ENCODE measurements at regions not wholly inside any gene's neighbourhood (a gene's known extent, or its start where the extent isn't known, plus 50 kb on each side); places are given as distances from the start of the nearest gene placed in this dataset.
A peak's percentile ranks its signal among the peaks of the same experiment; 100 is the strongest.

DNA sequence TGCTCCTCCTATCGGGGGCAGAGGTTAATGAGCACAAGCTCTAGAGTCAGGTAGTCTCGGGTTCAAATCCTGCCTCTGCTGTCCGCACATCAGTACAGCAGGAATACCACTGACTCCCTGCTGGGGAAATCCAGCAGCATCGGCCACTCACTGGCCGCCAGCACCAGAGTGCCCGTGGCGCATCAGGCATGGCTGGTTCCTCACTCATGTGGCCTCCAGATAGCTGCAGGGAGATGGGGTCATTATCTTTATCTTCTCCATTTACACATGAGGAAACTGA is 137.6 kb upstream of the COL5A1 start:
- Histone ChIP-seq H2BK20ac (ENCODE audit: low read depth, low read length) (peak overlapping the region; percentile 95), H4K8ac (ENCODE audit: low read depth in 2 of 2, low read length in 2 of 2) (no peak overlapping the region), H2BK120ac (ENCODE audit: low read depth, low read length) (peak overlapping the region; percentile 8; the same call in 1 of the 2 replicates), H2BK5ac (ENCODE audit: low read depth, low read length, poor library complexity, severe bottlenecking) (no peak overlapping the region), H3K18ac (ENCODE audit: low read depth, low read length) (no peak overlapping the region), H3K9me3 (ENCODE audit: control insufficient read depth, insufficient read depth, low read length) (peaks cover 5% of the 10 kb centered on the region; the same call in 1 of the 2 replicates), H3K4me1 (ENCODE audit: control insufficient read depth, insufficient read depth, low read length) (peaks cover 16% of the 10 kb centered on the region), H3K4ac (ENCODE audit: low read depth, low read length) (peak overlapping the region; percentile 78), H3K27me3 (ENCODE audit: control insufficient read depth, insufficient read depth, low read length) (no peaks in the 10 kb centered on the region; the same call in 1 of the 2 replicates), H3K27ac (ENCODE audit: insufficient read depth, low read length) (no peak overlapping the region), H4K20me1 (ENCODE audit: insufficient read depth, low read length) (no peaks in the 10 kb centered on the region), H3K9ac (ENCODE audit: low read depth, low read length) (no peak overlapping the region), H3K56ac (ENCODE audit: extremely low read depth, insufficient read depth, low read length) (no peak overlapping the region), H2BK15ac (ENCODE audit: low read depth, low read length) (peak overlapping the region; percentile 79; the same call in 2 of the 3 replicates), H4K91ac (ENCODE audit: insufficient read depth, low read depth, low read length) (peak overlapping the region; percentile 94; the same call in 1 of the 2 replicates), H3K23ac (ENCODE audit: low read depth, low read length) (no peak overlapping the region), H4K5ac (ENCODE audit: low read depth, low read length) (no peak overlapping the region), H3K36me3 (ENCODE audit: control insufficient read depth, insufficient read depth, low read length) (no peaks in the 10 kb centered on the region), H3K9me1 (ENCODE audit: insufficient read depth, low read length) (peaks cover 13% of the 10 kb centered on the region), H2AK5ac (ENCODE audit: low read depth, low read length) (peak overlapping the region; percentile 97), H3K14ac (replicated peaks; ENCODE audit: low read depth, low read length) (no peak overlapping the region), H2AK9ac (replicated peaks; ENCODE audit: low read depth, low read length, poor library complexity) (peak overlapping the region; percentile 31), H3K4me3 (ENCODE audit: insufficient read depth, low read depth, low read length) (no peak overlapping the region), H3K79me1 (ENCODE audit: low read depth in 1 of 2, low read length in 2 of 2) (no peaks in the 10 kb centered on the region), H2AFZ (replicated peaks; ENCODE audit: low read length, poor library complexity) (no peak overlapping the region), H3K4me2 (ENCODE audit: low read depth, low read length) (no peak overlapping the region)
- POLR2A ChIA-PET (ENCODE audit: unreplicated experiment), result no interaction called here
- CTCF ChIA-PET, result no interaction called here
- in situ Hi-C loops (cut with MboI; ENCODE audit: low sequenced_read_pairs) (no loop called here), dilution Hi-C loops (cut with HindIII; ENCODE audit: low sequenced_read_pairs, unreplicated experiment) (no loop called here), intact Hi-C loops (cut with micrococcal nuclease) (no loop called here)
- no peak for ATAC-seq (ENCODE audit: low read depth)
- no TSS peak for BruUV-seq (replicated peaks)
- DNase-seq, result no peak
- 100% methylated on average over 3 of the region's 7 CpGs; no CpG with 5 or more reads in 1 of the 2 experiments for WGBS, 2 experiments (ENCODE audit: extremely low coverage in 2 of 2, insufficient read length in 1 of 2)
- TF ChIP-seq RCOR1 (IDR thresholded peaks at IDR 0.05; ENCODE audit: insufficient replicate concordance, low read length), result no peak
- TF ChIP-seq, protein P1, sequence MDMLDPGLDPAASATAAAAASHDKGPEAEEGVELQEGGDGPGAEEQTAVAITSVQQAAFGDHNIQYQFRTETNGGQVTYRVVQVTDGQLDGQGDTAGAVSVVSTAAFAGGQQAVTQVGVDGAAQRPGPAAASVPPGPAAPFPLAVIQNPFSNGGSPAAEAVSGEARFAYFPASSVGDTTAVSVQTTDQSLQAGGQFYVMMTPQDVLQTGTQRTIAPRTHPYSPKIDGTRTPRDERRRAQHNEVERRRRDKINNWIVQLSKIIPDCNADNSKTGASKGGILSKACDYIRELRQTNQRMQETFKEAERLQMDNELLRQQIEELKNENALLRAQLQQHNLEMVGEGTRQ (IDR thresholded peaks at IDR 0.05; ENCODE audit: low read depth, low read length), result no peak
- no peak for TF ChIP-seq RFX5 (IDR thresholded peaks at IDR 0.05; ENCODE audit: low read depth, low read length)
- no peak for TF ChIP-seq FOS (IDR thresholded peaks at IDR 0.05; ENCODE audit: low read depth, low read length)
- no peak for TF ChIP-seq POLR2A (IDR thresholded peaks at IDR 0.05; ENCODE audit: low read depth, low read length)
- TF ChIP-seq, protein P2, sequence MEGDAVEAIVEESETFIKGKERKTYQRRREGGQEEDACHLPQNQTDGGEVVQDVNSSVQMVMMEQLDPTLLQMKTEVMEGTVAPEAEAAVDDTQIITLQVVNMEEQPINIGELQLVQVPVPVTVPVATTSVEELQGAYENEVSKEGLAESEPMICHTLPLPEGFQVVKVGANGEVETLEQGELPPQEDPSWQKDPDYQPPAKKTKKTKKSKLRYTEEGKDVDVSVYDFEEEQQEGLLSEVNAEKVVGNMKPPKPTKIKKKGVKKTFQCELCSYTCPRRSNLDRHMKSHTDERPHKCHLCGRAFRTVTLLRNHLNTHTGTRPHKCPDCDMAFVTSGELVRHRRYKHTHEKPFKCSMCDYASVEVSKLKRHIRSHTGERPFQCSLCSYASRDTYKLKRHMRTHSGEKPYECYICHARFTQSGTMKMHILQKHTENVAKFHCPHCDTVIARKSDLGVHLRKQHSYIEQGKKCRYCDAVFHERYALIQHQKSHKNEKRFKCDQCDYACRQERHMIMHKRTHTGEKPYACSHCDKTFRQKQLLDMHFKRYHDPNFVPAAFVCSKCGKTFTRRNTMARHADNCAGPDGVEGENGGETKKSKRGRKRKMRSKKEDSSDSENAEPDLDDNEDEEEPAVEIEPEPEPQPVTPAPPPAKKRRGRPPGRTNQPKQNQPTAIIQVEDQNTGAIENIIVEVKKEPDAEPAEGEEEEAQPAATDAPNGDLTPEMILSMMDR (conservative IDR thresholded peaks at IDR 0.05; ENCODE audit: low read depth, low read length), result no peak
- no peak for TF ChIP-seq SMC3 (IDR thresholded peaks at IDR 0.05; ENCODE audit: low read depth, low read length)
- no peak for TF ChIP-seq BHLHE40 (IDR thresholded peaks at IDR 0.05; ENCODE audit: low read depth, low read length)
- TF ChIP-seq RAD21 (IDR thresholded peaks at IDR 0.05; ENCODE audit: low read length), result no peak
- TF ChIP-seq NFE2L2 (IDR thresholded peaks at IDR 0.05; ENCODE audit: low read depth, low read length), result no peak
- no peak for TF ChIP-seq CEBPB (IDR thresholded peaks at IDR 0.05; ENCODE audit: low read depth, low read length)
- no peak for TF ChIP-seq CHD1 (IDR thresholded peaks at IDR 0.05; ENCODE audit: low read depth, low read length)
- TF ChIP-seq, protein P3, sequence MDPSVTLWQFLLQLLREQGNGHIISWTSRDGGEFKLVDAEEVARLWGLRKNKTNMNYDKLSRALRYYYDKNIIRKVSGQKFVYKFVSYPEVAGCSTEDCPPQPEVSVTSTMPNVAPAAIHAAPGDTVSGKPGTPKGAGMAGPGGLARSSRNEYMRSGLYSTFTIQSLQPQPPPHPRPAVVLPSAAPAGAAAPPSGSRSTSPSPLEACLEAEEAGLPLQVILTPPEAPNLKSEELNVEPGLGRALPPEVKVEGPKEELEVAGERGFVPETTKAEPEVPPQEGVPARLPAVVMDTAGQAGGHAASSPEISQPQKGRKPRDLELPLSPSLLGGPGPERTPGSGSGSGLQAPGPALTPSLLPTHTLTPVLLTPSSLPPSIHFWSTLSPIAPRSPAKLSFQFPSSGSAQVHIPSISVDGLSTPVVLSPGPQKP (IDR thresholded peaks at IDR 0.05; ENCODE audit: borderline replicate concordance, low read depth, low read length), result no peak
- TF ChIP-seq MXI1 (IDR thresholded peaks at IDR 0.05; ENCODE audit: borderline replicate concordance, low read depth, low read length), result no peak
- TF ChIP-seq MAFK (IDR thresholded peaks at IDR 0.05; ENCODE audit: low read depth, low read length), result no peak
- TF ChIP-seq MAZ (IDR thresholded peaks at IDR 0.05; ENCODE audit: borderline replicate concordance, low read depth, low read length), result no peak

All from IMR-90 (cell line).